Right lobe of liver (tissue), 6 donors: ENCODE measurements at regions not wholly inside any gene's neighbourhood (a gene's known extent, or its start where the extent isn't known, plus 50 kb on each side); places are given as distances from the start of the nearest gene placed in this dataset.

ENCODE experiments used
- ATAC-seq, 4 donors: fragments of 200-7000 bp; cut with Tn5 transposase; one replicate each; pipeline ENCODE4 v1.9.1; 2020; ENCODE audit warnings: mild to moderate bottlenecking in 4 of 4, moderate library complexity in 4 of 4
- DNase-seq, 3 donors: peaks; one replicate each; pipeline ENCODE4 v3.0.0-alpha.2; 2020
- H3K27ac ChIP-seq, 3 donors: fragments of 200-600 bp; one replicate each; pipeline ENCODE4 v1.8.0; 2022
- H3K27me3 ChIP-seq, 2 donors: fragments of 200-600 bp; one replicate each; pipeline ENCODE4 v1.8.0; 2022
- H3K36me3 ChIP-seq, 4 donors: fragments of 200-600 bp; sonication (generic) in 1 of 4; one replicate each; pipeline versions ENCODE4 v1.5.1 to v1.8.0; 2017 to 2022; ENCODE audit warnings: control low read depth in 1 of 4
- H3K4me1 ChIP-seq, 4 donors: fragments of 200-600 bp; sonication (generic) in 1 of 4; one replicate each; pipeline versions ENCODE4 v1.5.1 to v1.8.0; 2017 to 2022; ENCODE audit warnings: control low read depth in 1 of 4
- H3K4me3 ChIP-seq, 3 donors: fragments of 200-600 bp; one replicate each; pipeline ENCODE4 v1.8.0; 2022
- H3K9me3 ChIP-seq, 4 donors: fragments of 200-600 bp; sonication (generic) in 1 of 4; one replicate each; pipeline versions ENCODE4 v1.5.1 to v1.8.0; 2017 to 2022; ENCODE audit warnings: control low read depth in 1 of 4
- CTCF ChIP-seq, 4 donors: fragments of 200-600 bp in 3 of 4; fragments of 450-650 bp in 1 of 4; IDR thresholded peaks; one replicate each; pipeline versions ENCODE4 v1.5.1 to v1.8.0; 2016 to 2022; ENCODE audit warnings: antibody characterized with exemption in 4 of 4, mild to moderate bottlenecking in 2 of 4
- POLR2A ChIP-seq: fragments of 450-650 bp; IDR thresholded peaks from one replicate; pipeline ENCODE4 v1.6.1; 2017; ENCODE audit warnings: antibody characterized with exemption, mild to moderate bottlenecking
- WGBS: methylation state at CpG from one replicate; pipeline ENCODE4 v1.1.6; 2018; ENCODE audit warnings: low coverage, low lambda C conversion rate; ENCODE audit not compliant: insufficient coverage; ENCODE audit errors: missing lambda C conversion rate; 5-methylcytosine and 5-hydroxymethylcytosine counted together
- intact Hi-C, 2 donors: fragments of 100-400 bp; cut with DNase I; formaldehyde crosslinking; loops; one replicate each; pipeline versions ENCODE4 v1.11.2 to v1.14.1; 2022
- donor health status: DM: no; HTN: yes; CAD: no.
- donor health status: DM: no; HTN: no; CAD: no.
- donor health status: DM: no; HTN: no; CAD: no.
- donor health status: DM: no; HTN: yes; CAD: no.
- donor health status: DM: no; HTN: yes; CAD: no.

GRCh38 chr2:171235262-171235881 lies 74.7 kb upstream of the TLK1 start:
- Histone ChIP-seq H3K27me3 (no peaks in the 10 kb centered on the region), H3K36me3 (no peaks in the 10 kb centered on the region), H3K4me1 (no peaks in the 10 kb centered on the region), H3K27ac (no peak overlapping the region), H3K4me3 (no peak overlapping the region), H3K9me3 (no peaks in the 10 kb centered on the region)
- WGBS, result 62% methylated on average over 3 of the region's 8 CpGs
- TF ChIP-seq CTCF (IDR thresholded peaks at IDR 0.05), result no peak
- no peak for TF ChIP-seq POLR2A
- ATAC-seq (no peak), DNase-seq (no peak)
- intact Hi-C loops, result no loop called here

- Histone ChIP-seq H3K27ac (no peak overlapping the region), H3K9me3 (no peaks in the 10 kb centered on the region), H3K36me3 (no peaks in the 10 kb centered on the region), H3K4me1 (no peaks in the 10 kb centered on the region), H3K27me3 (no peaks in the 10 kb centered on the region), H3K4me3 (no peak overlapping the region)
- ATAC-seq (no peak), DNase-seq (no peak)
- WGBS, result 92% methylated on average over 3 of the region's 3 CpGs
- intact Hi-C loops, result no loop called here
- no peak for TF ChIP-seq POLR2A
- TF ChIP-seq CTCF (IDR thresholded peaks at IDR 0.05), result no peak
These were observed 69.5 kb upstream of the TLK1 start for GRCh38 chr2:171230176-171230575.

GRCh38 chr2:171228826-171229225 lies 68.1 kb upstream of the TLK1 start:
- no peak overlapping the region for H3K27ac ChIP-seq
- 100% methylated on average over 1 of the region's 2 CpGs for WGBS
- H3K27me3 ChIP-seq, result no peaks in the 10 kb centered on the region
- no peaks in the 10 kb centered on the region for H3K4me1 ChIP-seq
- DNase-seq, result no peak
- H3K4me3 ChIP-seq, result no peak overlapping the region
- TF ChIP-seq POLR2A (no peak), CTCF (IDR thresholded peaks at IDR 0.05) (no peak)
- H3K9me3 ChIP-seq, result no peaks in the 10 kb centered on the region
- no peak for ATAC-seq
- intact Hi-C loops, result no loop called here
- H3K36me3 ChIP-seq, result no peaks in the 10 kb centered on the region

- ATAC-seq, result no peak
- Histone ChIP-seq H3K36me3 (no peaks in the 10 kb centered on the region), H3K27me3 (no peaks in the 10 kb centered on the region), H3K4me3 (no peak overlapping the region), H3K27ac (no peak overlapping the region), H3K4me1 (no peaks in the 10 kb centered on the region), H3K9me3 (no peaks in the 10 kb centered on the region)
- WGBS, result 78% methylated on average over 2 of the region's 2 CpGs
- intact Hi-C loops, result no loop called here
- DNase-seq, result no peak
- no peak for TF ChIP-seq POLR2A
- TF ChIP-seq CTCF (IDR thresholded peaks at IDR 0.05), result no peak
These were observed 66.5 kb upstream of the TLK1 start for GRCh38 chr2:171227066-171227782.
